ENCODE measurements at regions not wholly inside any gene's neighbourhood (a gene's known extent, or its start where the extent isn't known, plus 50 kb on each side); places are given as distances from the start of the nearest gene placed in this dataset.
"Not testable (repeated sequence)": the region's sequence is repeated elsewhere in the genome, so short reads cannot be mapped to it uniquely, and the experiment has no call there.

GRCh38 chr22:46040471-46041465 is 63.8 kb upstream of the WNT7B start:
- no peak for DNase-seq

GRCh38 chr22:46041642-46042041 is 64.7 kb upstream of the WNT7B start:
- DNase-seq: no peak

- no peak for DNase-seq
Measured at GRCh38 chr22:46042786-46043185, 65.8 kb upstream of the WNT7B start.

- no peak for DNase-seq
Measured at GRCh38 chr22:46043339-46043738, 66.4 kb upstream of the WNT7B start.

GRCh38 chr22:46043816-46044620 is 67.1 kb upstream of the WNT7B start:
- no peak for DNase-seq

- DNase-seq: no peak
Measured at GRCh38 chr22:46044621-46045458, 67.9 kb upstream of the WNT7B start.

GRCh38 chr22:46045459-46046298 is 68.7 kb upstream of the WNT7B start:
- DNase-seq: no peak

- DNase-seq: no peak
Measured at GRCh38 chr22:46046299-46046685, 69.3 kb upstream of the WNT7B start.

- no peak for DNase-seq
Measured at GRCh38 chr22:46047226-46047625, 70.3 kb upstream of the WNT7B start.

GRCh38 chr22:46047841-46048595 is 71.1 kb upstream of the WNT7B start:
- DNase-seq: no peak

- DNase-seq: not testable (repeated sequence)
Measured at GRCh38 chr22:46048661-46049060, 71.7 kb upstream of the WNT7B start.

- no peak for DNase-seq
Measured at GRCh38 chr22:46049726-46050450, 72.9 kb upstream of the WNT7B start.

GRCh38 chr22:46050451-46050845 is 73.5 kb upstream of the WNT7B start:
- DNase-seq: no peak

- no peak for DNase-seq
Measured at GRCh38 chr22:46050916-46051614, 74.1 kb upstream of the WNT7B start.

- DNase-seq: no peak
Measured at GRCh38 chr22:46051646-46052045, 74.7 kb upstream of the WNT7B start.

GRCh38 chr22:46052331-46052771 is 75.4 kb upstream of the WNT7B start:
- DNase-seq: no peak

- no peak for DNase-seq
Measured at GRCh38 chr22:46052801-46053562, 76.0 kb upstream of the WNT7B start.

GRCh38 chr22:46053563-46054090 is 76.7 kb upstream of the WNT7B start:
- DNase-seq: peak; percentile 36
